GM18907 (cell line): ENCODE measurements at regions not wholly inside any gene's neighbourhood (a gene's known extent, or its start where the extent isn't known, plus 50 kb on each side); places are given as distances from the start of the nearest gene placed in this dataset.
A peak's percentile ranks its signal among the peaks of the same experiment; 100 is the strongest.
"Not testable (repeated sequence)": the region's sequence is repeated elsewhere in the genome, so short reads cannot be mapped to it uniquely, and the experiment has no call there.

Experiments used
- ATAC-seq: cut with Tn5 transposase; IDR thresholded peaks from one replicate; pipeline ENCODE4 v1.9.1; 2021; ENCODE audit warnings: mild to moderate bottlenecking, moderate library complexity; ENCODE audit not compliant: unreplicated experiment

- ATAC-seq = no peak
Measured at GRCh38 chr4:114401483-114401882, 197.1 kb upstream of the UGT8 start.

GRCh38 chr4:114417214-114417613 lies 181.4 kb upstream of the UGT8 start:
- ATAC-seq = no peak

- ATAC-seq = no peak
Measured at GRCh38 chr4:114420069-114420468, 178.5 kb upstream of the UGT8 start.

GRCh38 chr4:114423582-114423981 lies 175.0 kb upstream of the UGT8 start:
- peak; percentile 84 for ATAC-seq

GRCh38 chr4:114435116-114435515 lies 163.5 kb upstream of the UGT8 start:
- ATAC-seq = no peak

GRCh38 chr4:114442856-114443255 lies 155.8 kb upstream of the UGT8 start:
- ATAC-seq = no peak

GRCh38 chr4:114444211-114444610 lies 154.4 kb upstream of the UGT8 start:
- no peak for ATAC-seq

GRCh38 chr4:114447963-114448516 lies 150.6 kb upstream of the UGT8 start:
- ATAC-seq = not testable (repeated sequence)

- no peak for ATAC-seq
Measured at GRCh38 chr4:114458728-114459127, 139.9 kb upstream of the UGT8 start.

GRCh38 chr4:114464726-114465272 lies 133.8 kb upstream of the UGT8 start:
- ATAC-seq = no peak

GRCh38 chr4:114465766-114466165 lies 132.8 kb upstream of the UGT8 start:
- no peak for ATAC-seq

GRCh38 chr4:114466299-114466698 lies 132.3 kb upstream of the UGT8 start:
- ATAC-seq = no peak

- no peak for ATAC-seq
Measured at GRCh38 chr4:114472269-114473032, 126.2 kb upstream of the UGT8 start.

- ATAC-seq = no peak
Measured at GRCh38 chr4:114474188-114474800, 124.3 kb upstream of the UGT8 start.

- no peak for ATAC-seq
Measured at GRCh38 chr4:114476310-114476709, 122.3 kb upstream of the UGT8 start.

GRCh38 chr4:114479595-114479994 lies 119.0 kb upstream of the UGT8 start:
- no peak for ATAC-seq

- no peak for ATAC-seq
Measured at GRCh38 chr4:114481856-114482255, 116.8 kb upstream of the UGT8 start.

GRCh38 chr4:114487101-114487500 lies 111.5 kb upstream of the UGT8 start:
- ATAC-seq = no peak

GRCh38 chr4:114488301-114488982 lies 110.2 kb upstream of the UGT8 start:
- no peak for ATAC-seq

GRCh38 chr4:114494246-114494803 lies 104.3 kb upstream of the UGT8 start:
- ATAC-seq = no peak

- no peak for ATAC-seq
Measured at GRCh38 chr4:114495471-114495928, 103.1 kb upstream of the UGT8 start.
